TTC549 (cell line): ENCODE measurements at regions not wholly inside any gene's neighbourhood (a gene's known extent, or its start where the extent isn't known, plus 50 kb on each side); places are given as distances from the start of the nearest gene placed in this dataset.

Experiments
- FAIRE-seq: peaks from 2 replicates; lab custom pipeline; 2012; peaks lifted over from hg19 to GRCh38; lab: Jason Lieb, UNC

DNA sequence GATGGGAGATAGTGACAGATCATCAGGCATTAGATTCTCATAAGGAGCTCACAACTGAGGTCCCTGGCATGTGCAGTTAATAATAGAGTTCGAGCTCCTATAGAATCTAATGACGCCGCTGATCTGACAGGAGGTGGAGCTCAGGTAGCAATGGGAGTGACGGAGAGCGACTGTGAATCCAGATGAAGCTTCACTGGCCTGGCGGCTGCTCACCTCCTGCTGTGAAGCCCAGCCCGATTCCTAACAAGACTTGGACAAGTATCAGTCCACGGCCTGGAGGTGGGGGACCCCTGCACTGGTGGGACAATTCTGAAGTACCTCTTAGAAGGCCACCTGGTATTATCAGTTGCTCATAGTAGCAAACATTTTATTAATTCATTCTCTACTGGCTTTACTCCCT is 377.9 kb upstream of the ITGA1 start:
- no peak for FAIRE-seq

DNA sequence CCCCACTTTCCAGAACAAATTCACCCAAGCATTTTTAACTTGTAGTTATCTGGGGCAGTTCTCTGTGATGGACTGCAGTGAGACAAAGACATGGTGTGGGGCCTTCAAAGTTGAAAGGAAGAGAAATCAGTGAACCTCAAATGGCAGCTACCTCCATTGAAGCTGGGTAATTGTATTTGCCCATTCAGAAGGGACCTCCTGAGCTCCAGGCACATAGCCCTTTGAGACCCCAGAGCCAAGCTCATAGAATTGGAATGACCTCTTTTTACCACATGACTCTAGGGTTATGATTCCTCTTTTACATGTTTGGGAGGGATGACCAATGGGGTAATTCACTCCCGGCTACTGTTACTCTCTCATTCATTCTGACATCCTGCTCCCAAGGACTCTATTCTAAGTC is 368.4 kb upstream of the ITGA1 start:
- FAIRE-seq = no peak

DNA sequence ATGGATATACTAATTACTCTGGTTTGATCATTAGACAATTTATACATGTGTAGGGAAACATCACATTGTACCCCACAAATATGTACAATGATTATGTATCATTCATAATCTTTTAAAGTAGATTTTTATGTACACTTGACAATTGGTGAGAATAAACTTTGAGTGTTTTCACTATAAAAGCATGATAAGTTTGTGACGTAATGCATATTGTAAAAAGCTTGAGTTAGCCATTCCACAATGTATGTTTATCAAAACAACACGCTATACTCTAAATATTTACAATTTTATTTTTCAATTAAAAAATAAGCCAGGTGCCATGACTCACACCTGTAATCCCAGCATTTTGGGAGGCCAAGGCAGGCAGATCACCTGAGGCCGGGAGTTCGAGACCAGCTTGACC is 360.1 kb upstream of the ITGA1 start:
- no peak for FAIRE-seq

DNA sequence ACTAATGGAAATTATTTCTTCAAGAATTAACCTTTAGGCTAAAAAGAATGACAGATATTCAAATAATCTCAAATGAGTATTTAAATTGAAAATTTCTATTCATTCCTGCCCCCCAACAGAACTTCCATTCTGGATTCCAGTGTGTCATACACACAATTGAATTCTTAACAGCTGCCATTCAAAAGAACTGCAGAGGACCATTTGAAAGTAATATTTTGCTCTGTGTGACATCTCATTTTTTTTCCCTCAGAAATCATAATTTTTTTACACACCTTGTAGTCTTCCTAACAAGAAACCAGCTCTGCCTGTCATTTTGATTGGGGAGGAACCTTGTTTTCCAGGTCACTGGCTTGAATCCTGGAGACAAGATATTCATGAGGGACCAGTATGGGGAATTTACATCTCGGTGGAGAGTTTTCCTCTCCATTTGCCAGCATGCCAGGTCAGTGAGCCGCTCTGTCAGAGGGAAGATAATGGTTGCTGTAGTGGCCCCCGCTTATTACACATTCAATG is 358.7 kb upstream of the ITGA1 start:
- FAIRE-seq = no peak

DNA sequence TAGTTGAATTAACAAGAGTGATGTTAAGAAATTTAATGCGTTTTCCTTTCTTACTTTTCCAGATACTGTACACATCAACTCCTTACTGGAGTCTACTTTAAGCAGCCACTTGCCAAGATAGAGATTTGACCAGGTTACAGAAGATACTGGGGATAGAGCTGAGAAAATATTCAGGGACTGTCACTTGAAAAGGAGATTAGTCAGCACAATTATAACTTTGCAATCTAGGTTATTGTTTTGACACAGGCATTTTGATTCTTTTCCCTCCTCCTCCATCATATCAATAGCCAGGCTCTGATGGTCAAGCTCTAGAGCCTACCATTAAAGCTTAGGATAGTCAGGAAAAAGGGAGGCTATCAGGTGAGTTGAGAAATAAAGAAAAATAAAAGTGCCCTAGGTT is 345.9 kb upstream of the ITGA1 start:
- no peak for FAIRE-seq

DNA sequence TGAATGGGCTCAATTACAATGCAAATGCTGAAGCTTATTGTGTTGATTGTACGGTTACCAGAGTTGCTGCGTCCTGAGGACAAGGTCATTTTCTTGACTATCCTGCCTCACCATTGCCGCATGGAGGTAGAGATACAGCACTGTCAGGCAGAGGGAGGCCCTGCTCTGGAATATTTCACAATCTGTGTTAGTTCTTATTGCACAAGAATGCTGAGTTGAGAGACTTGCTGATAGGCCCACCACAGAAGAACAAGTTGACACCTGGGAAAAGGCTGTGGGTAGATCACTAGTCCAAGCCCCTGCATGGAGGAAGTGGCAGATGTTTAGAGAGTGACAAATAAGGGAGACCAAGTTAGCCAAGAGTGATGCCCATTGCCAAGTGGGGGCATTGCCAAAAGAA is 344.5 kb upstream of the ITGA1 start:
- no peak for FAIRE-seq

DNA sequence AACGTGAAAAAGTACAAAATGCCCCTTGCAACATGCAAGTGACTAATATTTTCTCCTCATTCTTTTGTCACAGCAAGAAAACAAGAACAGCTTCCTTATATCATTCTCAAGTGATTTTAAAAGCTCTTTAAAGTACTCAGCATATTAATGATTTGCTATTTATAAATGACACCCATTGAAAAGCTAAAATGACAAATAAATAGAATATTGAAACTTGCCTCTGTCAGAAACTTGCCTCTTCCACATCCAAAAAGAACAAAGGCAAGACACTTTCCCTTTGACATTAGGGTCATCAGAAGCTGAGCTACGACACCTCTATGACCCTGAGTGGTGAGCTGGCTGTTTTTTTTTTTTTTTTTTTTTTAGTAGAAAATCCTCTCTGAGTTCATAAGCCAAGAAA is 339.6 kb upstream of the ITGA1 start:
- no peak for FAIRE-seq

DNA sequence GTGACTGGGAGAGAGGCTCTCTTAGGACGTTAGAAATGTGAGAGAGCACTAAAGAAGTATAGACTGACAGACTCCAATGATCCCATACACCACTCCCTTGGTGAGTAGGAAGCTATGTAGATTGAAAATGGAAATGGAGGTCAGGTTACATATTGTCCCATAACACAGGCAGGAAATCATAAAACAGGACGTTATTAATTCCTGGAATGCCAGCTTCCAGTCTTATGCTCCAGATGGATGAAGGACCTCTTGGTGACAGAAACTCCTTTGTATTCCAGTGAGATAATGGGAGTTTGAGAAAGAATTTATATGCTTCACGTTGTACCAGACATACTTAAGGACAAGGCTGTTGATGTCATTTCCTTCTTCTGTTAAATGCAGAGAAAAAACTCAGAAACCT is 338.2 kb upstream of the ITGA1 start:
- no peak for FAIRE-seq

DNA sequence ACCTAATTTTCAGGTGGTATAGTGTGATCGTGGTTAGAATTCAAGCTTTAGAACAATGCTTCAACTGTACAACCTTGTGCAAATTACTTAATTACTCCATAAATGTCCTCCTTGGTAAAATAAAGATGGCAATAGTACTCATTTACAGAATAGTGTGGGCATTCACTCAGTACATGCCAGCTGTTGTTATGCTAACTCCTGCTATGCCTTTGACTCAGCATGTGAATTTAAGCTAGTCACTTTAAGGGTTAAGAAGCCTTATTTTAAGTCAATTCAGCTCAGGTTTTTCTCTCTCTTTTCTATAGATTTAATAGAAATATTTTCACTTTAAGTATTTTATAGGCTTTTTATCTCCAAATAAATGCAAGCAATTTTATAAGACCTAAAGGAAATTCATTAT is 335.6 kb upstream of the ITGA1 start:
- no peak for FAIRE-seq

DNA sequence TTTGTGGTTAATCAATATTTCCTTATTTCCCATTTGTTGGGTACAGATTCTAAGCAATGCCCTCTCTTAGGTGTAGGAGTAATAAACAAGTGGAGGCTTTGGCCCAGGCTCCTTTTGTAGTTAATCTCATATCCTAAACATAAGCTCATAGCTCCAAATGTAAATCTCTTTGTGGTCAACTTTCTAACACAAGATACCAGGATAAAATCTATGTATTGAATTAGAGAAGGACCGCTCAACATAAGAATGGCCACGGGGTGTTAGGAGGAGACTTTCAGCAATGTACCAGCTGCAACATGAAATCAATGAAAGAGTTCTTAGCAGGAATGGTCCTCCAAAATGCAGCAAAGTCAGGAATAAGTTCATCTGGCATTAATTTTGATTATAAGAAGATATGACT is 334.5 kb upstream of the ITGA1 start:
- no peak for FAIRE-seq

DNA sequence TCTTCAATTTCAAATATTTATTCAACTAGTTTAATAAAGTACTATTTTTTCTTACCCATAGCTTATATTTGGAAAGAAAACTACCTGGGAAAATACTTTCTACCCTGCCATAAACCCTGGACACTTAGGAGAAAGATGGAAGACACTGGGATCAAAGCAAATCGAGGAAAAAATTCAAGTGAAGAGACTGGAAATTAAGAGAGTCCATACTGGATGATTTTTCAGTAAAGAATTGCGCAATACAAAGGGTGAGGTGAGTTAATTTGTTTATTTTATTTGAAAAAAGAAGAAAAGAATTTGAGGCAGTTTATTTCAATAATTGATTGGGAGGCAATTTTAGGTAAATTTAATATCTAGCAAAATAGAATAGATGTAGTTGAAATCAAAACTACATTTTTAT is 331.8 kb upstream of the ITGA1 start:
- FAIRE-seq = no peak

DNA sequence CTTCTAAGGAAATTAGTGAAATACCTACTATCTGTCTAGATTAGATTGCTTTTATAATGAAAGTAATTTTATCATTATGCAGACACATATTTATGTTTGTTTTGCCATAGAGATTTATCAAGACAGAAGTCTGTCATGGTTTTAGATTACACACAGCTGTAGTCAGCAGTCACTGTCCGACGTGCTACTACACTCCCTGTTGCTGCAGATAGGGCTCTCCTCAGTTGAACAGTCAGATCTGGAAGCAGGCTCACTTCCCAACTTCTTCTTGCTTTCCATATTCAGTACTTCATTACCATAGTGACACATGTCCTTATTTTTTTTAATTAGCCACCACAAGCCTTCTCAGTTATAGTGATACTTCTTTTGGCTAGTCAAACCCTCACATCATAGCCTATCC is 329.9 kb upstream of the ITGA1 start:
- no peak for FAIRE-seq

DNA sequence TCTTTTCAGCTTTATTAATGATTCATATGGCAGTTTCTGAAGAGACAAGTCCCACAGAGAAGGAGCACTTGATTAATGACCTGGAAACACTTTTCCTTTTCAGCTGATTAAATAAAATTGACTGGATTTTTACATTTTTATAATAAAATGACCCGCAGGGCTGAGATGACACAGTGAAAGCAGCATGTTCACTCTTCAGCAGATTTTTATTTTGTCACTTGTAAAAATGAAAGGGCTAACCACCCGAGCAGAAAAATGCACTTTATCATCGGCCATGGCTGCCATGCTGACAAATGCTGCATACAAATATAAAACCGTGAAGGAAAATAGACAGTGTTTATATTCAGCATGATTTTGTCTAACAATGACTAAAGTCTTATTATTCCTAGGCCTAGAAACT is 321.6 kb upstream of the ITGA1 start:
- no peak for FAIRE-seq

DNA sequence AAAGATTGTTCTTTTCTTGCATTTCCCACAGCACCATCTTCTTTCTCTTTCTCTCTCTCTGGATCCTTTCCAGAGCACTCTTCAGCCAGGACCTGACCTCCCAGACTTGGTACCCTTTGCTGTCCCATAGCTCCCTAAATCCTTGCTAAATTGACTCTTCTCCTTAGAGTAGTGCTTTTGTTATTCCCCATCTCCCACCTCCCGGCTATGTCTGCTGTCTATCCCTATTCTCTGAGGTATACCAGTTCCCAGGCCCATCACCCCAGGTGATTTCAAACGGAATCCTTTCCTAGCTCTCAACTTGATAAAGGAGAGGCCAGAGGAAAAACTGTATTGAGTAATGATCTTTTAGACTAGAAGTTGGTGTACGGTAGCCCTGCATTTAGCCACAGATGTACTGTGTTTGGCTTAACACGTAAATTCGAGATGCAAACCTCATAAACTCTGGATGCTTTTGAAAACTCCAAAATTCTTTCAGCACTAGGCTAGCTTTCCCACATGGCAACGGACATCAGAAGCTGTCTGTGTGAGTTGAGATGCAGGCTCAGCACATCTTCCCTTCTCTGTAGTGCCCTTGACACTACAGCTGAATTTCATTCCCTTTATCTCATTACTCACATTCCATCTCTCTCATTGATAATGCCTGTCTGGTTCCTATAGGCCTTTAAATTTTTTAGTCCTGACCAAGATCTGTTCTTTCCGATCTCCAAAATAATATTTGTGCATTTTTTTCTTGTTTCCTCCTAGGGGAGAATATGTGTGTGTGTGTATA is 320.8 kb upstream of the ITGA1 start:
- no peak for FAIRE-seq

DNA sequence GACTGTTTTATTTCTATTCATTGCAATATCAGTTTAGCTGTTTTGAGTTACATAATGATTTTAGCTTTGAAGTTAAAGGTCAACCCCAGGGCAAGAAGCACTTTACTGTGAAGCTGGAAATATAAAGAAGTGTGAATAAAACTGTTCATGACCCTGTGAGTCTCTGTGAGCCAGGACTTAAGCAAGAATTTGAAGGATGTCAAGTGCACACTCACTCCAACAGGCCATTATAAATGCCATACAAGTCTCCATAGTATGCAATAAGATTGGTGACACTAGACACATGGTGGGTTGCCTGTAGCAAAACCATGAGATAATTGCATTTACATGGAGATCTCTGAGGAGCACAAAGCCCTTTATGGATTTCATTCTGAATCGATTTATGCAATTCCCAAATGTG is 318.7 kb upstream of the ITGA1 start:
- no peak for FAIRE-seq

DNA sequence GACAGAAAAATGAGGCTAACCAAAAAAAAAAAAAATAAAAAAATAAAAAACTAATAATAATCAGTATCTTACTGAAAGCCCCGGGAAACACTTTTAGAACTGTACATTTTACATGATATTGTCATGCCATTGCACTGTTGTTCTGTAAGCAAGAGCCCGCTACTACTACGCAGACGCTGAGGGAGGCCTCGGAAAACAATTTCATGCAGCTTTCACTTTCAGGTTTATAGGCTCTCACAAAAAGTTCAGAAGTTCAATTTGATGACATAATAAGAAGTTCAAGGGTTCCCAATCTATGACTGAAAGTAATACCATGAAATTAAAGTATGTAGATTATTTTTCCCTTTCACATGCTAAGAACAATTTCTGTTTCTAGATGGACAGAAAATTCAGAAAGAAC is 318.3 kb upstream of the ITGA1 start:
- no peak for FAIRE-seq

DNA sequence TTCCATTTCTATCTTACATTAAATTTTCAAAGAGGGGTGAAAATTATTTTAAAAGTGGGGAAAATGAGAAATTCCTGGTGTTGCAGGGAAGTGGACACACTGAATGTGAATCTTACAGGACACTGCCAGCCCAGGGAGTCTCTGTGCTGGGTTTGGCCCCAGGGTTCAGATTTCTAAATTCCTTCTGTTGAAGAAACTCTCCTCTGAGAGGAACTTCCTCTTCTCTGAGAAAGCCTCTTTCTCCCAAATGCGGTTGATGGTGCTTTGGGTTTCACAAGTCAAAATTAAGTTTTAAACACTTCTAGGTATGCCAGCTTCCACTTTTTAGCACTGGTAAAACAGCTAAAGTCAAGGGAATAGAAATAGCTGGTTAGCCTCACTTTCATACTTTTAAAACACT is 317.9 kb upstream of the ITGA1 start:
- FAIRE-seq = no peak

DNA sequence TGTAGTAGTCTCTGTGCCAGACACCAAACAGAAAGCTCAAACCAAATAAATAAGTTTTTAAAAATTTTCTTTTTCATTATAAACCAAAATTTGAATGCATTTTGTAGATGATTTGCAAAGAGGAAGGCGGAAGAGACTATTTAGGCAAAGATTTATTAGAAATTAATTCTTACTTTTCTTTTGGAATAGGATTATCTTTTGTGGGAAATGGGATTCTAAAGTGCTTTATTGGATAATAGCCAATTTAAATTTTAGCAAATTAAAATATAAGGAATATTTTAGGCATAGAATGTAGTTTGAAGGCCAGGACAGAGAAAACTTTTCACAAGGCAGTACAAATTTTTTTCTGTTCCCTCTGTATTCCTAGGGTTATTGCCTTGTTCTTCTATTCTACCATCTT is 311.4 kb upstream of the ITGA1 start:
- no peak for FAIRE-seq

DNA sequence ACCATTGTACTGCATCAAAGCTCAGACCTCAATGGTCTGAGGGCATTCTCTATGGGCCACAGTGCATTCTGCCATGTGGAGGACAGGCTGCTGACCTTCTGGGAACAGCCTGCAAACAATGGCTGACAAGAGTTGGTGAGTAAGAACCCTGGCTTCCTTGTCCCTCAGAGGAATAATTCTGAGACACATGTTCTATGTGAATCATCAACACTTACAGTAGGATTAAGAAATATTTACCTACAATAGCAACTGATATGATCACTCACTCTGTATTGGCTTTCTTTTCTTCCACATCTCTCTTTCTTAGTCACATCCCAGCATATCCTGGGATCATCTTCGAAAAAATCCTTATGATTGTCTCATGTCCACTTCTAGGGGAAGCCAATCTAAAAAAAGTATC is 306.5 kb upstream of the ITGA1 start:
- FAIRE-seq = no peak

DNA sequence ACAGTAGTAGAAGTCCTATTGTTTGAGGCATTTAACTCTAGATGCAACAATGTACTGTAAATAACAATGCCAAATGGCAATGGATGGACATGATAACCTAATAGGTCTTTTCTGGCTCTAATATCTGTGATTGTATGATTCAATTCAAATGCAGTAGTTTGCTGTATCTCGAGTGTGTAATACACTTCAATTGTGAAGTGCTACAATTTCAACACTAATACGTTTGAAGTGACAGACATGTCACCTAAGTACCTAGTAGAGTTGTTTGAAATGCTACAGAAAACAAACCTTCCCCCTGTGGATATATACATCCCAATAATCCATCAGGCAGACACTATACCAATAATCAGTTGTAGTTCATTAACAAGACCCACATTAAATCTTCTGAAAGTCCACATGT is 305.9 kb upstream of the ITGA1 start:
- no peak for FAIRE-seq

DNA sequence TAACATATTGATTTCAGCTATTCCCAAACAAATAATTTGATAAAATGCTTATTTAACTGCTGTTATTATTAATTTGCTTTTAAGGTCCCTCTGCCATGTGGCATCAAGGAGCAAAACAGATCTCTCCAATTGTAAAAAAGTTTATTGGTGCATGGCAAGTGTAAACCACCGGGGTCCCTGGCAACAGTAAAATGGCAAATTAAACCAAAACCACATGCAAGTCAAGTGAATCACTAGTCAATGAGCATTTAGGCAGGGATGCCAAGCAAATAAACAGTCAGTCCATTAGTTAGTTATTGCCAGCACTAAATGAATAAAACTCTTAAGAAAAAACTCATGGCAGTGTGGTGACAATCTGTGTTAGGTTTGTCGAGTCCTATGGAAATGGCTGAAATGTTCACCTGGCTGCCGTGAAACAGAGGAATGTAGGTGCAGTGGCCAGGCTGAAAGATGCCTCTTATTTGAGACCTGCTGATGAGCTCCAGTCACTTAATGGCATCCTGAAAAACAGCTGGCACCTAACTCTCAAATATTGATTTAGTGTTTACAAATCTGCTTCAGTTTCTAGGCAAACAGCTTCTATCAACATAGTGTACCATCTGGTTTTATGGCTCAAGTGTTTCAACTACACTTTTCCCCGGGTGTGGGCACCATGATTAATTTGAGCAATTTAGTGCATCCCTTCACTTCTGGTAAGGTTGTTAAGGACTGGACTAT is 296.5 kb upstream of the ITGA1 start:
- FAIRE-seq = no peak

DNA sequence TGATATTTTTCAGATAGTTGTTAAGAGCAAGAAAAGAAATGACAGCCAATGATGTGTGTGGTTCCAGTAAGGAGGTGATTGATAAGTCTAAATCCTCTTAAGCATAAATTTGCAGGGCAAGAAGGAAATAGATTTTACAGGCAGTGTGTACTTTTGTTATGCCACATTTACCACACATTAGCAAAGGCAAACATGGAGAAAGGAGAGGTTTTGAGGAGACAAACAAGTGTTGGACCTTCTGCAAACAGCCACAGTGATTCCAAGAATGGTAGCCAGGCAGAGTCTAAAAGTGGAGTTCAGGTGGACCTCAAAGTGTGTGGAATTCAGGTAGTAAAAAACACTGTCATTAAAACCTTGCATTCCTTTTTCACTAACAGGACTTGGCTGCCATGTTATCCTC is 295.9 kb upstream of the ITGA1 start:
- no peak for FAIRE-seq

DNA sequence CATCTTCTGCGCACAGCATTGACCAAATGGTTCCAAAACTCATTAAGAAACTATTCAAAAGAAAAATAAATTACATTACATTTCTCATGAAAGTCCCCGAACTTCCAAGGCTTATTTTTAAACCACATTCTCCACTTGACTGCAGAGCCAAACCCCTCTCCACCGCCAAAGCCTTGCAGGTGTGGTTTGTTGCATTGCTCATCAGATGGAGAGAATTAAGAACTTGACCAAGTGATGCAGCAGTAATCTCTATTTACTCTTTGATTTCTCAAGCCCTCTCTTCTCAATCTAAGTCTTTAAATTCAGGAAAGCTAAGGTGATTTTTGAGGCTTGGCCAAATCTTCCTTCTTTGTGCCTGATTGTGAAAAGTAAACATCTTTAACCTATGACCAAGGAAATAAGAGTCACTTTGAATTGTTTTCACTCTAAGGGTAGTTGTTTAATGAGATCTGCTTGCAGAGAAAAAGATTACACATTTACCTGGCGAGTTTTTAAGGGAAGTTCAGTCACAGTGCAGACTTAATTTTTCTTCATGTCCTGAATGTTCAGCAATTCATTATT is 290.5 kb upstream of the ITGA1 start:
- no peak for FAIRE-seq

DNA sequence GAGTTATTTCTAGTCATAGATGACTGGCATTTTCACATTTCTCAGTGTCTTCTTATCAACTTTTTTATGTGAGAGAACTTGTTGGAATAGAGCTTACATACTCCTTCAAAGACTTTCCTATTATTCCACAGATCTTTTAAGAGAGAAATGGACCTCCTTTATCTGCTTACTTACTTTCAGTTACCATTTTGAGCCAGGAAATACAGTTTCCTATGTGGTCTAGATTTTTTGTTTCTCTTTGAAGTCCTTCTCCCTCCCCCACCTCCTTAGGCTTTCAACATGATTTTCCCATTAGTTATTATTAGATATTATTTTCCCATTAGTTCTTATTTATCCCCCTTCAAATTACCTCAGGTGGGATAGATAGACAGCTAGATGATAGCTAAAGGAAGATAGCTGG is 289.1 kb upstream of the ITGA1 start:
- FAIRE-seq = no peak
